ENCODE measurements at regions not wholly inside any gene's neighbourhood (a gene's known extent, or its start where the extent isn't known, plus 50 kb on each side); places are given as distances from the start of the nearest gene placed in this dataset.

GRCh38 chr18:72075040-72075439 is 469.1 kb downstream of the CBLN2 start (continued):
- no peak for TF ChIP-seq ZBED4 (CRISPR knock-in tag; IDR thresholded peaks at IDR 0.05; ENCODE audit: borderline replicate concordance)
- TF ChIP-seq ZNF432 (CRISPR knock-in tag; IDR thresholded peaks at IDR 0.05; ENCODE audit: borderline replicate concordance) = no peak
- no peak for TF ChIP-seq KDM3A (CRISPR knock-in tag; IDR thresholded peaks at IDR 0.05; ENCODE audit: low read depth)
- TF ChIP-seq SETDB1 (CRISPR knock-in tag; IDR thresholded peaks at IDR 0.05; ENCODE audit: borderline replicate concordance) = no peak

GRCh38 chr18:72063001-72063400 is 481.1 kb downstream of the CBLN2 start:
- ChIA-PET CTCF (ENCODE audit: low intra/inter-chr PET ratio, low total read pairs) (no interaction called here), POLR2A (no interaction called here)
- Histone ChIP-seq H3K79me2 (ENCODE audit: insufficient read depth, low read length) (no peaks in the 10 kb centered on the region), H3K9ac (ENCODE audit: insufficient read depth, low read depth, low read length) (no peak overlapping the region), H3K4me3 (replicated peaks in 1 of 3; ENCODE audit: insufficient read depth in 1 of 3, low read depth in 2 of 3, low read length in 3 of 3) (no peak overlapping the region), H3K4me2 (ENCODE audit: low read depth, low read length) (no peak overlapping the region), H3K27me3 (ENCODE audit: control insufficient read depth in 1 of 2, insufficient read depth in 2 of 2, low read length in 2 of 2) (no peaks in the 10 kb centered on the region), H3K9me3 (ENCODE audit: low read length) (no peaks in the 10 kb centered on the region), H2AFZ (ENCODE audit: low read length) (no peak overlapping the region), H4K20me1 (ENCODE audit: insufficient read depth, low read length) (no peaks in the 10 kb centered on the region), H3K27ac (ENCODE audit: extremely low read length, insufficient read depth, low read length) (no peak overlapping the region), H3K4me1 (ENCODE audit: insufficient read depth, low read length) (no peaks in the 10 kb centered on the region), H3K36me3 (replicated peaks in 1 of 2; ENCODE audit: control insufficient read depth in 1 of 2, insufficient read depth in 2 of 2, low read length in 2 of 2) (no peaks in the 10 kb centered on the region)
- ATAC-seq (no peak), FAIRE-seq (no peak), DNase-seq (ENCODE audit: low spot score) (no peak)
- TF ChIP-seq ATRX (CRISPR knock-in tag; IDR thresholded peaks at IDR 0.05; ENCODE audit: borderline replicate concordance) (no peak), ZNF614 (CRISPR knock-in tag; IDR thresholded peaks at IDR 0.05; ENCODE audit: borderline replicate concordance) (no peak), HOXA3 (CRISPR knock-in tag; IDR thresholded peaks at IDR 0.05) (no peak), MYNN (CRISPR knock-in tag; IDR thresholded peaks at IDR 0.05; ENCODE audit: low read depth) (no peak), ZNF432 (CRISPR knock-in tag; IDR thresholded peaks at IDR 0.05; ENCODE audit: borderline replicate concordance) (no peak), TP53 (CRISPR knock-in tag; conservative IDR thresholded peaks at IDR 0.05) (no peak), MEIS1 (CRISPR knock-in tag; IDR thresholded peaks at IDR 0.05; ENCODE audit: borderline replicate concordance) (no peak), ZNF737 (CRISPR knock-in tag; IDR thresholded peaks at IDR 0.05; ENCODE audit: borderline replicate concordance) (no peak), ZNF878 (CRISPR knock-in tag; IDR thresholded peaks at IDR 0.05) (no peak), PRPF4 (IDR thresholded peaks at IDR 0.05; ENCODE audit: low read depth, low read length, poor library complexity, severe bottlenecking) (no peak)
- intact Hi-C loops (cut with micrococcal nuclease; ENCODE audit: unreplicated experiment) = no loop called here
- WGBS (ENCODE audit: low lambda C conversion rate) = 15% methylated on average over 7 of the region's 7 CpGs
- in situ Hi-C loops (cut with HindIII; ENCODE audit: extremely low pct_ligation_motif_present, low pct_unique_long_range_greater_than_20kb) = no loop called here
- no TSS peak for BruUV-seq (replicated peaks)

Measured in HepG2 (cell line).